GM19372 (cell line): ENCODE measurements at regions not wholly inside any gene's neighbourhood (a gene's known extent, or its start where the extent isn't known, plus 50 kb on each side); places are given as distances from the start of the nearest gene placed in this dataset.

ENCODE experiments used
- ATAC-seq: cut with Tn5 transposase; IDR thresholded peaks from one replicate; pipeline ENCODE4 v1.9.1; 2021; ENCODE audit warnings: mild to moderate bottlenecking, low read depth, moderate library complexity; ENCODE audit not compliant: unreplicated experiment

GRCh38 chr1:184141361-184141880, 89.9 kb downstream of the TSEN15 start:
- no peak for ATAC-seq

DNA sequence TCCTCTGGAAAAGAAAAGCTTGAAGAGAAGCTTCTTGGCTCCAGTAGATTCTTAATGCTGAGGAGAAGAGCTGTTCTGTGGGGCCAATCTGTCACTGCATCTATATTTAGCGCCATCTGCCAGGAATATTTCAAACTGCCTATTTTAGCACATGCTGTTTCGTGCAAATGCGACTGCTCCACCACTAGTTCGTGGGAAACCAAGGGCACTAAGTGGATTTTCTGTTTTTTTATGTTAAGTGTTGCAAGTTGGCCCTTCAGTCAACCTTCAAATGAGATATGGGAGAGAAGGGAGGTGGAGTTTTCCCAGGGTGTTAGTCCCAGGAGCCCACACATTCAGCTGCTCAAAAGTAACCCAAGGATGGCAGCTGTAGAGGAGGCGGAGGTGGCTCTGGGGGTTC, 91.9 kb downstream of the TSEN15 start:
- ATAC-seq, result no peak

GRCh38 chr1:184145083-184145482, 93.6 kb downstream of the TSEN15 start:
- no peak for ATAC-seq

DNA sequence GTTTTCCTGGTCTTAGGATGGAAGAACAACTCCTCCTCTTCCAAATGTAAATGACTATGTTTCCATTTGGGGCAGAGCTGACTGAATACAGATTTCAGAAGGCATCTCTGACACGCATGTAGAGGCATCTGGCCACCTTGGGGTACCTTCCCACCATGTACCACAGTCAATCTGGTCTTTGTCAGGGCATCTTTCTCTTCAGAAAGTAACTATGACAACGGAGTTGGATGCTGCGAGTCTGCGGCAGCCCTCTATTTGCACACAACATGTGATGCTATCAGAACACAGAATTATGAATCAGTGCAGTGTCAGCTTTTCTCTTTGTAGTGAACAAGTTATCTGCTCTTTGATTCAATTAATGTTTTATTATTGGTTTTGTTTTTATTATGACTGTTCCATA, 94.7 kb downstream of the TSEN15 start:
- ATAC-seq, result no peak

DNA sequence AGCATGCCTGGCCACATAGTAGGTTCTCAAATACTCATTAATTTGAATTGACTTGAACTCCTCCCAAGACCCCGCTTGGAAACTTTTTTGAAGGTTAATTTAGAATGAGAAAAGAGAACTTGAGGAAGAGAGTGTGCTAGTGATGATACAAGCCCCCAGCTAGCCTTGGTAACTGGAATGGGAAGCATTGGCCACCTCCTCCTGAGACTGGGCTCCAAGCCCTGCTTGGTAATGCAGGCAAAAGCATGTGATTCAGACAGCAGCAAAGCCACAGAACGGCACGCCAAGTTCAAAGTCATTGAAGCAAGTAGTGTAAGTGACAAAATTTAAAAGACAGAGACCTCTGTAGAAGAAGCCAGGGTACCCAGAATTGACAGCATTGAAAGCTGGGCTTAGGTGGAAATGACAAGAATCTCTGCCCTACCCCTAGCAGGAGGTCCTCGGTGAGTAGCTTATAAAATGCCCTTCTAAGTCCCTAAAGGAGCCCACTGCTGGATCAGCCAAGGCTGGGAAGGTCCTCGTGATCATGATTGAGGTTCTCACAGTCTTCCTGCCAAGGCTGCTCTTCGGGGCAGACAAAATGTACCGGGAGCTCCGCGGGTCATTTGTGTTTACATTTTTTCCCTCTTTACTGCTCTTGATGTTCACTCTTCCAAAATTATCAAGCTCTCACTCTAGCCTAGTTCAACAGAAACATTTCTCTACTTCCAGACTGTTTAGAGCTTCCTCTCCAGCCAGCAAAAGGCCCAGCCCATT, 99.4 kb downstream of the TSEN15 start:
- ATAC-seq, result no peak

GRCh38 chr1:184152434-184152898, 100.9 kb downstream of the TSEN15 start:
- no peak for ATAC-seq

DNA sequence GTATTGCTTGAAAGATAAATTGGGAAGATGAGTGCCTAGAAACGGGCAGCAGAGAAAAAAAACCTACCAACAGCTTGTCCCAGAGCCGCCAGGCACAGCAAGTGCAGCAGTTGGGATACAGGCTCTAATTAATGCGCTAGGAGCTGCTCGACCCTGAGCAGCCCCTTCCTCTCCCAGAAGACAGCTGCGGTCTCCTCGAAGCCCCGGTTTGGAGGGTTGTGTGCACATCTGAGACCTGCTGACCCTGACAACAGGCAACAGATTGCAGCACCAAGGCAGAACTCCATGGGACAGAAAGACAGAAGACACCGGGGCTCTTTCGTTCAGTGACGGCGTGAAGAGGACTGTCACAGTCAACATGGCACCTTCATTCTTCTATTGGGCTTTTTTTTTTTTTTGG, 101.4 kb downstream of the TSEN15 start:
- ATAC-seq, result no peak

DNA sequence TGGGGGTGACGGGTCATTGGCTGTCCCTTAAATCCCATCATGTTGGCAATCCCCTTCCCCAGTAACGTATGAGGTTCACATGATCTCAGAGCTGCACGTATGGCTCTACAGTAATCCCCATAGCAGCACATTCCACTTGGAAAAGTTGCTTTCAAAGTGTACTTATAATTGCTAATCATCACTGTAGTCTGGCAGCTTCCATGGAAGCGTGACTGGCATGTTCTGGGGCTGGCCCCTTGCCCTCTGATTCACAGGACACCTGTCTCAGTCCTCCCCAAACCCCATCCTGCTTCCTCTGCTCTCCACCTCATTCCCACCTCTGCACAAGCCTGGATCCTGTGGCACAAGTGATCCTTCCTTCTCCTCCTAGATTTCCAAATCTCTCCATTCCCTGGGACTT, 102.2 kb downstream of the TSEN15 start:
- no peak for ATAC-seq

DNA sequence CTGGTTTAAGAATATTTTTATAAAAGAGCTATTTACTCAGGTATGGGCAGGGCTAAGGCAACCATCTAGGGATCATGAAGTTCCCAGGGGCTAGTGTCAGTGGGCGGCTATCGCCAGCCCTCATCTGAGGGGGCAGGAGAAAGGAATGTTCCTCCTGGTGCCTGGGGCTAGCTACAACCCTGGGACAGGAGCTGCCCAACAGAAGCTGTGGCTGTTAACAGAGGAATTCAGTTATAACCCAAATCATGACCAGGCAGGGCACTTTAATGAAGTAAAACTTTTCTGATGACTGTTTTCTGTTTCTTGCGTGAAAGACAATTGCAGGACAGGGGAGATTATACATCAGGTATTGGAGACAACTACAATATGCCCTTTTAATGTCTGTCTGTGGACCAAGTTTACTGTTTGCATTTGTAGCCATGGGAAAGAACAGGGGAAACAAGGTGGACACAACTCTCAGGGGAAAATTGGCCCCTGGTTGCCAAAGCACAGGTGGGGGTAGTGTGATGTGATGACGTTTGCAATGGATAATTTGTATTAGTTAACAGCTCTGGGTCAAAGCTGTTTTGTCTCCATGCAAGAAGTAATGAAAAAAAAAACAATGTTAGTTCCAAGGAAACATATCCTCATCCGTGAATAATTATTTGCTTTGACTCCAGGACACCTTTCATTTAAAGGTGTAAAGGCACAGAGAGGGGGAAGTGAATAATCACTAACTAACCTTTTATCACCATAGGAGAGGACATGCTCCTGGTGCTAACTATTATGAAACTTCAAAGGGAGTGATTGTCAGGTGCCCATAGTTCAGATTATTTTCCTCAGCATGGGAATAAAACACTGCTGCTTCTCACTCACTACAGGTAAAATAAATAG, 105.2 kb downstream of the TSEN15 start:
- no peak for ATAC-seq

- ATAC-seq, result no peak
Measured at GRCh38 chr1:184157394-184157742, 105.8 kb downstream of the TSEN15 start.

DNA sequence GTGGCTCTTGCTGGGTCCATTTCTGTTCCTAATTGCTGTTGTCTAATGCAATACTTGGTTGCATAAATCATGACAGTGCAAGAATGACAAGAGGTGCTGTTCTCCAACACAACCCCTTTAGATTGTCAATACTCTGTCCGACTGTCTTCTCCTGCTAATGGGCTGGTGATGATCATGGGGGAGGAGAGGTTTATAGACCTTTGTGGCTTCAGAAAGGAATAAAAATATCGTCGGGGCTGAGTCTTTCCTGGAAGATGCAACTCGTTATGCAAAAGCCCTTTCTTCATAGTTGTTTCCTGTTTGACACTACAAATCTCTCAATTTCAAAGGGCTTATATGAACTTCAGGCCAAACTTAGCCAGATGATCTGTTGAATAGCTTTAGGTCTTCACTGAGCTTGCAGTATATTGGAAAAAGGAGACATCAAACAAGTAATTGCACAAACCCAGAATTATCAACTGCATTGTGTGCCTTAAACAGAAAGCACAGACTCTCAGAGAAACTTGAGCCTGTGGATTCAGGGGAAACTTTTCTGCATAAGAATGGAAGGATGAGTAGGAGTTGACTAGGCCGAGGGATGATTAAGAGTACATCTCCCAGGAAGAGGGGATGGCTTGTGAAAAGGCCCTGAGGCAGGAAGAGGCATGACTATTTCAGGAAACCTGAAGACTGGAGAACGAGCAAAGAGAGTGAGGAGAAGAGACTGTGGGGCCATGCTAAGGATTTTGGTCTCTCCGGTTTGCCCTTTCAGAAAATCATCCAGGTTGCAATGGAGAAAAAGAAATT, 107.6 kb downstream of the TSEN15 start:
- no peak for ATAC-seq

- ATAC-seq, result no peak
Measured at GRCh38 chr1:184160236-184160635, 108.7 kb downstream of the TSEN15 start.

GRCh38 chr1:184161071-184161698, 109.7 kb downstream of the TSEN15 start:
- no peak for ATAC-seq

GRCh38 chr1:184162281-184162680, 110.8 kb downstream of the TSEN15 start:
- ATAC-seq, result no peak

DNA sequence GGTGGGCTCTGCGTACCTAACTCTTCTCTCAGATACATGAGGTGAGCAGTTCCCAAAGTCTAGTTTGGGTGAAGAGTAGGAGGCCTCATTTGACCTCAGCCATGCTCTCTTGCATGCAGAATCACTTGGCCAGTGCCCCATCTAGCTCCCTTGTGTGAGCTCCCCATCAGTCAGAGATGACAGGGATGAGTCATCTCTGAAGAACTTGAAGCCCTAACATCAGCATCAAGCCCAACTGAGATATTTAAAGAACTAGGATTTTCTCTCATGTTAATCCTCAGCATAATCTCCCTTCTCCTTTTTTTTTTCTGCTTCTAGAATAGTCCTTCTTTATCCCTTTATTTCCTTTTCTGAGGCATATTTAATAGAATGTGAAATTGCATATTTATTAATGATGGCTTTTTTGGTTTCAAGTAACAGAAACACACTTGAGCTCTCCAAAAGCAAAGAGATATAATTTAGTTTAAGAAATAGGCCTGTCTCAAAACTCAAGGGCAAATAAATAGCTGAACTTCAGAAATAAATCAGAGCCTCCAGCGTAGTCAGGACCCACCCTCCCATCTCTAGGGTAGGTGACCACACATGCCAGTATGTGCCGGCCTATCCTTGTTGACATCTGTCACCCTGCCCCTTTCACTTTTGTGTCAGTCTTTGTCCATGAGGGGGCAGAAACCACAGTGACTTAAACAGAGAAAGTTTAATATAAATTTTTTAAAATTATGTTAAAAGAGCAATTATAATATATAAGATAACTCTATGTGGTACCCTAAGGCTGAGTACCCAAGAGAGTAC, 112.3 kb downstream of the TSEN15 start:
- ATAC-seq, result peak; percentile 74

DNA sequence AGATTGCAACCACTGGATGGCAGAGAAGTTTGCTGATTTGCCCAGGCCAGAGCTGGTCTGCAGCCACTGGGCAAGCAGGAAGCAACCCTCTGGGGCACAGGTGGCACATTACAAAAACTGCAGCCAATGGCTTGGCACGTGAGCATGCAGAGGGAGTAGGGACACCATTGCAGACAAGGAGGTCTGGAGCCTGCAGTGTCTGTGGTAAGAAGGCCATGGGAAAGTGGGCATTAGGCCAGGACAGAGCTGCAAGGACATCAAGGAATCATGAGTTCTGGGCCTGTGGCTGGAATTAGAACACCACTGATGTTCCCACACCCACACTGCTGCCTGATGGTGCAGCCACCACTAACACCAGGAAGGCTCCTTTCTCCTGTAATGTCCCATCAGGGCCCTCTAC, 113.0 kb downstream of the TSEN15 start:
- ATAC-seq, result no peak

DNA sequence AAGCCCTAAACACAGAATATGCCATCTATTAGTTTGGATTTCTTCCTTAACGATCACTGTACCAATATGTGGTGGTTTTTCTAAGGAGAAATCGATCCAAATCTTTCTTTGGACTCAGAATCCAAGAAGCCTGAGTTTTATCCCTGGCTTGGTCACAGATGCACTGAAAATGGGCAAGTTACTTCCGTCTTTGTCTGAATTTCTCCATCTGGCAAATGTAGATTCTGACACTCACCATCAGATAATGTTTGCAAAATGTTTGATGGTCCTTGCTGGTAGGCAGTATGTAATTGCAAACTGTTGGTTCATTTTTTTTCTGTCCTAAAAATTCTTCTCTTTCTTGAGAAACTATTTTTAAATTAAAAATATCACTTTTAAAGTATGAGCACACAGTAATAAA, 115.0 kb downstream of the TSEN15 start:
- no peak for ATAC-seq

GRCh38 chr1:184167352-184167751, 115.8 kb downstream of the TSEN15 start:
- ATAC-seq, result no peak

DNA sequence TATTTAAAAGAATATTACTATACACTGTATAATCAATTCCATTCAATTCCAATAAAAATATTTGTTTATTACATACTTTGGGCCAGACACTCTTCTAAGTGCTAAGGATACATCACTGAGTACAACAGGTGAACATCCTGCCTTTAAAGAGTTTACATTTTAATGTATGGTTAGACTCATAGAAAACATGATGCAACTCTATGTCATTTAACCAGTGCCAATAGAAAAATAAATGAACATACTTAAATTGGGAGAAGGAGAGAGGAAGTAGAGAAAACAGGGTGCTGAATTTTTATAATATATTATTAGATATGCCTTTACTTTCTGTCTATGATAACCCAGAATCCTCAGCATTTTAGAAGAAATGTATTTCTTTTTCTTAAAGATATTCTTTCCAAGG, 119.2 kb downstream of the TSEN15 start:
- ATAC-seq, result no peak

DNA sequence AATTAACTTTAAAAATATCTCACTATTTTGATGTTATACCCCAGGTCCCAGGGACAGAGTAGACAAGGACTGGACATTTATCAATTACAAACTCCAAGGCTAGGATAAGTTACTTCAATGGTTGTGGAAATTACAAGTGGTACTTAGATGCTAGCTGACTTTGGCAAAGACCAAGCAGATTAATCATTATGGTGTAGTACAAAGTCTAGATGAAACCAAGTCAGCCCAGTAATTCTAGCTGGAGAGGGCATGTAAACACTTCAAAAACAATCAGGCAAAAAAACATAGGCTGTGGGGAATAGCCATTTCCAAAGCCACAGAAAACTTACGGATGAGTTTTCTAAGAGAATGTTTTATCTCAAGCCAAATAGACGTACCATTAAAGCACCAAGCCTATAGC, 124.5 kb downstream of the TSEN15 start:
- no peak for ATAC-seq
